AG10803 (cell line): ENCODE measurements at regions not wholly inside any gene's neighbourhood (a gene's known extent, or its start where the extent isn't known, plus 50 kb on each side); places are given as distances from the start of the nearest gene placed in this dataset.

Source experiments
- DNase-seq: peaks from one replicate; pipeline ENCODE4 v3.0.0; 2010; ENCODE audit warnings: low read depth
- H3K4me3 ChIP-seq: 2 replicates; pipeline ENCODE4 v1.5.1; 2011; ENCODE audit warnings: mild to moderate bottlenecking, low read length, control low read depth
- TF ChIP-seq, protein P1 (sequence below): conservative IDR thresholded peaks from 2 replicates; pipeline ENCODE4 v1.5.1; 2011; ENCODE audit warnings: mild to moderate bottlenecking, low read length, control low read depth, inconsistent platforms

DNA sequence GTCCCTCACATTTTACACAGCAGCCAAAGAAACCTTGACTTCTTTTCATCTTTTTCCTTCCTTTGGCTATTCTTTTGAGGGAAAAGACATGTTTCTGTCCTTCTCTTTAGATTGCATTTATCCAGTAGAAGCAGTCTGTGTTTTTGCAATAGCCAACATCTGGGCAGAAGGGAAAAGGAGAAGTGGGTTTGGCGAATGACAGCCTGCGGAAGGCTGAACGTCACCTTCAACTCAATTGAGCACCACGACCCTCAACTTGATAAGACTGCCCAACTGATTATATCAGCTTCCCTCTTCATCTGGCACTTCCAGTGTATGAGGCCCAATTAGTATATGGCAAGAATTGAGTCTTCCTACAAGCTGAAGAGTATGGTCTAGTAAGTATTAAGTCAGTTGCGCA is 1997.6 kb upstream of the WWC1 start:
- no peak overlapping the region for H3K4me3 ChIP-seq
- no peak for DNase-seq

DNA sequence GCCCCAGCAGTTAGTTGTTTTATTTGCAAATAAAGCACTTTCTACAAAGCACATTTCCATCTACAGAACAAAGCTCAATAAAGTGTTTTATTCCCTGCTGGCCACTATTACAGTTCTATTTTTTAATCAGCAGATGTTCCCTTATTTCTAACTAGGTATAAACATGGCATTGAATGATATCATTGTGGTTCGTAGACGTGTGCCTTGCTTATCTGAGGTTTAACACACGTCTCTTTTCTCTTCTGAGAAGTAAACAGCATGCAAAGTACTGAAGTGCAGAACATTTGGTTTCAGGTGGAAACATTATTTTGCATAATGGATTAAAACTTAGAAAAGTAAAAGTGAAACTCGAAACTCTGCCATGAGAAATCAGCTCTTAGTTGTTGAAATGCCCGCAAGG is 1989.3 kb upstream of the WWC1 start:
- no peak overlapping the region for H3K4me3 ChIP-seq
- no peak for DNase-seq
- TF ChIP-seq, protein P1, sequence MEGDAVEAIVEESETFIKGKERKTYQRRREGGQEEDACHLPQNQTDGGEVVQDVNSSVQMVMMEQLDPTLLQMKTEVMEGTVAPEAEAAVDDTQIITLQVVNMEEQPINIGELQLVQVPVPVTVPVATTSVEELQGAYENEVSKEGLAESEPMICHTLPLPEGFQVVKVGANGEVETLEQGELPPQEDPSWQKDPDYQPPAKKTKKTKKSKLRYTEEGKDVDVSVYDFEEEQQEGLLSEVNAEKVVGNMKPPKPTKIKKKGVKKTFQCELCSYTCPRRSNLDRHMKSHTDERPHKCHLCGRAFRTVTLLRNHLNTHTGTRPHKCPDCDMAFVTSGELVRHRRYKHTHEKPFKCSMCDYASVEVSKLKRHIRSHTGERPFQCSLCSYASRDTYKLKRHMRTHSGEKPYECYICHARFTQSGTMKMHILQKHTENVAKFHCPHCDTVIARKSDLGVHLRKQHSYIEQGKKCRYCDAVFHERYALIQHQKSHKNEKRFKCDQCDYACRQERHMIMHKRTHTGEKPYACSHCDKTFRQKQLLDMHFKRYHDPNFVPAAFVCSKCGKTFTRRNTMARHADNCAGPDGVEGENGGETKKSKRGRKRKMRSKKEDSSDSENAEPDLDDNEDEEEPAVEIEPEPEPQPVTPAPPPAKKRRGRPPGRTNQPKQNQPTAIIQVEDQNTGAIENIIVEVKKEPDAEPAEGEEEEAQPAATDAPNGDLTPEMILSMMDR: no peak

More for the DNA sequence above, 1997.6 kb upstream of the WWC1 start:
- TF ChIP-seq, protein P1: no peak

DNA sequence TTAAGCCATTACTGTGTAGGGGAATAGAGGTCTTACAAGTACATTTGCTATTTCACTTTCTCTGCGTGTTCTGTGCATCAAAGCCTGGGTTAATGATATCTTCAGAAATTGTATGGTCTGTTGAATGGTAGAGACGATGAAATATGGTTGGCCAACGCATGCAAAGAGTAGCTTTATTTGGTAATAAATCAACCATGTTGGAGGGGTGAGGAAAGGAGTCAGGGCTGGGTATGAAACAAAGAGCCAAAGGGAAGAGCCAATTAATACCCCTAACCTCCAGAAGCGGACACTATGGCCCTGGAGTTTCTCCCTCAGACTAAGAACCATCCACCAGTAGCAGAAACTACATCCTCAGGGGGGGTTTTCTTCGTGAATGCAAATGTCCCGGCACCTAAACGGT is 1974.0 kb upstream of the WWC1 start:
- DNase-seq: no peak
- TF ChIP-seq, protein P1: no peak
- no peak overlapping the region for H3K4me3 ChIP-seq

DNA sequence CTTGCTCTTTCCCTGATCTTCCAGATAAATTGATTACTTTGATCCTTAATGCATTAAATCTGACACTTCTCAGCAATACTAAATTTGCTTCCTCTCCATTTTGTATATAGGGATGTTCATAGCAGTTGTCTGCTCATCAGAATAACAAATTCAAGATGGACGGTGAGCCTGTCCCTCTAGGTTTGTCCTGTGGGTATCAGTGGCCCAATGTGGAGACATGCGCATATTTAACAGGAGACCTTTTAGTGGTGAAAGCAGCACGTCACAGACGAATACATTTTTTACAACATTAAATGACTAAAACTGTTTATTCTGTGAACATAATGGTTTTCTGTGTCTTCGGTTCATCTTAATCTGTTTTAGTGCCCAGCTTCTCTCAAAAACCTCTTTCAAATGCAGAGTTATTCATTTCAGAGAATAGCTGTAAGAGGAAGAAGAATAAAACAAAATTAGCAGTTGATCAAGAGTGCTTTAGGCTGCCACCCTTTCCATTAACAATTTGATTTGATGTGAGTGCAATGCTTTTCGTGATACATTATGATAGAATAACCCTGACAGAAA is 1970.4 kb upstream of the WWC1 start:
- DNase-seq: no peak
- TF ChIP-seq, protein P1: no peak
- H3K4me3 ChIP-seq: no peak overlapping the region

DNA sequence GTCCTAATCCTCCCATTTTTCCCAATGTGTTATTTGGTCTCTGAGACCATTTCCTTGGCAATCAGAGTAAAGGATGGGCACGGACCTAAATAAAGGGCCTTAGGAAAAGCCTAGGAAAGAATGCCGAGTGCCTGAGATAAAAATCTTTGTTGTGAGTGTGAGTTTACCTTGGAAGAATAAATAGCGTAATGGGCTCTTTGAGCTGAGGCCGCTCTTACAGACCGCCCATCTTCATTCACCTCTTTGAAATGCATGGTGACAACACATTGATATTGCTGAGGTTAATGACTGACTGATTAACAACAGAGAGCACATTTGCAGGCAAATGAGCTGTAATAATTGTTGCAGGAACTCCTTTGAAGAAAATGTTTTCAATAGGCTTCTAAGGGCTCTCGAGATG is 1967.1 kb upstream of the WWC1 start:
- TF ChIP-seq, protein P1: no peak
- no peak overlapping the region for H3K4me3 ChIP-seq
- DNase-seq: no peak

DNA sequence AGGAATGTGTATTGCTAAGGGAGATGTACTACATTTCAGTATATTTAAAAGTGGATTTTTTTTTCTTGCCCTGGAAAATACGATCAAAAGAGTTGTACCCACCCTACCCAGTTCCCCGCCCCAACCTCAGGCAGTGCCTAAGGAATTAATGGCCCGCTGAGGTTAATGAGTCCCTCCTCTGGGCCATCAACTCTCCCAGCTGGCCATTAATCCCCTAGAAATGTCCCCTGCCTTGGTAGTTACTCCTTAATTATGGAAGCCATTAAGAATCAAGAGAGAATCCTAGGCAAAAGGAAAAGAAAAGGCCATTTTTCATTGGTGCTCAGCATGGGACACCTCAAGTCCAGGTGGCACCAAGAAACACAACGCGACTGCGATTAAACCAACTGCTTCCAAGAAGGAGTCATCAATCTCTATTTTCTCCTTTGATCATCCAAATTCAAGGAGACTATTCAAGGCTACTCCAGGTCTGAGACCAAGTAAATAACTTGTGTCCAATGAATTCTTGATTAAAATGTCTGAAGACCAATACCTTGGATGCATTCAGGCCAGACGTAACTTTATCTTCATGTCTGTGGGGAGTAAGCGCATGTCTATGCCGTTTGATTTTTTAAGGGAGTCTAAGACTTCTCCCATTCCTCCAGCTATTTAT is 1962.2 kb upstream of the WWC1 start:
- TF ChIP-seq, protein P1: no peak
- DNase-seq: no peak
- no peak overlapping the region for H3K4me3 ChIP-seq

DNA sequence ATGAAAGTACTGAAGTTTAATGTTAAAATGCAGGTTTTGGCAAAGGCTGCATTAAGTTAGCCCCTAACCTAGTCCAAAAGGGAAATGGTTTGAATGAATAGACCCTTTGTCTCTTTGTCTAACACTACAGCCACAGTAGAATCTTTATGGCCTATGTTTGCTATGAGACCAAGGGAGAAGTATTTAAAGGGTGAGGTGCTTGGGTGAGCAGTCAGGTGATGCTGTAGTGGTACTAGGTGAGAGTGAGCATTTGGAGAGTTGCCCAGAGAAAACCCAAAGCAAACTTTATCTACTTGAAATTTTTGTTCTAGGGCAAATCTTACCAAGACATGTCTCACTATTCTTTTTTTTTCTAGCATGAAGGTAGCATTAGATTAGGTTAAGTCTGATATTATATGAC is 1961.4 kb upstream of the WWC1 start:
- TF ChIP-seq, protein P1: no peak
- H3K4me3 ChIP-seq: no peak overlapping the region
- DNase-seq: no peak
